Tibial artery (tissue), 4 donors: ENCODE measurements at regions not wholly inside any gene's neighbourhood (a gene's known extent, or its start where the extent isn't known, plus 50 kb on each side); places are given as distances from the start of the nearest gene placed in this dataset.
"Not testable (repeated sequence)": the region's sequence is repeated elsewhere in the genome, so short reads cannot be mapped to it uniquely, and the experiment has no call there.

Experiments used
- DNase-seq, 2 donors: peaks; one replicate each; pipeline ENCODE4 v3.0.0-alpha.2; 2019
- H3K27ac ChIP-seq, 2 donors: fragments of 200-600 bp; sonication (generic) in 1 of 2; 1 replicate in 1 of 2; 2 replicates in 1 of 2; pipeline ENCODE4 v1.5.1; 2018 to 2019; ENCODE audit warnings: mild to moderate bottlenecking in 1 of 2
- H3K27me3 ChIP-seq, 2 donors: fragments of 200-600 bp; sonication (generic) in 1 of 2; one replicate each; pipeline versions ENCODE4 v1.5.1 to v1.6.0; 2016 to 2019
- H3K36me3 ChIP-seq, 3 donors: fragments of 200-600 bp; sonication (generic) in 2 of 3; one replicate each; pipeline ENCODE4 v1.5.1; 2016 to 2019; ENCODE audit warnings: mild to moderate bottlenecking in 2 of 3
- H3K4me1 ChIP-seq, 4 donors: fragments of 200-600 bp; sonication (generic) in 2 of 4; 1 replicate in 3 of 4; 2 replicates in 1 of 4; pipeline ENCODE4 v1.5.1; 2016 to 2019
- H3K4me3 ChIP-seq, 2 donors: fragments of 200-600 bp; sonication (generic) in 1 of 2; 1 replicate in 1 of 2; 2 replicates in 1 of 2; pipeline ENCODE4 v1.5.1; 2018 to 2019; ENCODE audit warnings: mild to moderate bottlenecking in 2 of 2
- H3K9me3 ChIP-seq, 3 donors: fragments of 200-600 bp; sonication (generic) in 1 of 3; one replicate each; pipeline ENCODE4 v1.5.1; 2016 to 2019
- intact Hi-C: fragments of 100-400 bp; cut with DNase I; formaldehyde crosslinking; loops from one replicate; pipeline ENCODE4 v1.15.0; 2023; ENCODE audit warnings: low total_unique reads
- TF ChIP-seq, protein P1 (sequence below), 2 experiments: fragments of 200-600 bp in 1 of 2; fragments of 450-650 bp in 1 of 2; IDR thresholded peaks; one replicate each; pipeline ENCODE4 v1.5.1; 2017 to 2019; ENCODE audit warnings: antibody characterized with exemption in 2 of 2, mild to moderate bottlenecking in 1 of 2, moderate library complexity in 1 of 2

DNA sequence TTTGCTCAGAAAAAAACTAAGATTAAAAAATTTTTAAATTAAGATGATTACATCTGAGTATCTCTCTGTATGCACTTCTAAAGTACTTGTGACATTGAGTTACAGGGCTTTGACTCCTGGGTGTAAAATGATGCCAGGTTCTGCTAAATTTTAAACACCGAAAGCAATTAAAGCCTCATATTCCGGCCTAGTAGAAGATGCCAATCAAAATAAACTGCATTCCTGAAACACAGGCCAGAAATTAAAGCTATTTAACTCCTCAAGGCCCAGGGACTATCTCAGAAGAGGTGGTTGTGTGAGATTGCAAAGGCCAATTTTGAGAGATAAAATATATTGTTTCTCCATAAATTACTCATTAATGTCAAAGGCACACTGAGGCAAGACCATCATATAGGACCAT lies 388.3 kb downstream of the KIF20B start:
- H3K9me3 ChIP-seq: no peaks in the 10 kb centered on the region
- TF ChIP-seq, protein P1, sequence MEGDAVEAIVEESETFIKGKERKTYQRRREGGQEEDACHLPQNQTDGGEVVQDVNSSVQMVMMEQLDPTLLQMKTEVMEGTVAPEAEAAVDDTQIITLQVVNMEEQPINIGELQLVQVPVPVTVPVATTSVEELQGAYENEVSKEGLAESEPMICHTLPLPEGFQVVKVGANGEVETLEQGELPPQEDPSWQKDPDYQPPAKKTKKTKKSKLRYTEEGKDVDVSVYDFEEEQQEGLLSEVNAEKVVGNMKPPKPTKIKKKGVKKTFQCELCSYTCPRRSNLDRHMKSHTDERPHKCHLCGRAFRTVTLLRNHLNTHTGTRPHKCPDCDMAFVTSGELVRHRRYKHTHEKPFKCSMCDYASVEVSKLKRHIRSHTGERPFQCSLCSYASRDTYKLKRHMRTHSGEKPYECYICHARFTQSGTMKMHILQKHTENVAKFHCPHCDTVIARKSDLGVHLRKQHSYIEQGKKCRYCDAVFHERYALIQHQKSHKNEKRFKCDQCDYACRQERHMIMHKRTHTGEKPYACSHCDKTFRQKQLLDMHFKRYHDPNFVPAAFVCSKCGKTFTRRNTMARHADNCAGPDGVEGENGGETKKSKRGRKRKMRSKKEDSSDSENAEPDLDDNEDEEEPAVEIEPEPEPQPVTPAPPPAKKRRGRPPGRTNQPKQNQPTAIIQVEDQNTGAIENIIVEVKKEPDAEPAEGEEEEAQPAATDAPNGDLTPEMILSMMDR (IDR thresholded peaks at IDR 0.05): no peak
- intact Hi-C loops: no loop called here
- H3K4me1 ChIP-seq: peaks cover 0 to 13% (median 0%) of the 10 kb centered on the region in 4 donors
- H3K4me3 ChIP-seq: no peak overlapping the region
- no peak for DNase-seq
- H3K27ac ChIP-seq: no peak overlapping the region
- no peaks in the 10 kb centered on the region for H3K27me3 ChIP-seq
- no peaks in the 10 kb centered on the region for H3K36me3 ChIP-seq

DNA sequence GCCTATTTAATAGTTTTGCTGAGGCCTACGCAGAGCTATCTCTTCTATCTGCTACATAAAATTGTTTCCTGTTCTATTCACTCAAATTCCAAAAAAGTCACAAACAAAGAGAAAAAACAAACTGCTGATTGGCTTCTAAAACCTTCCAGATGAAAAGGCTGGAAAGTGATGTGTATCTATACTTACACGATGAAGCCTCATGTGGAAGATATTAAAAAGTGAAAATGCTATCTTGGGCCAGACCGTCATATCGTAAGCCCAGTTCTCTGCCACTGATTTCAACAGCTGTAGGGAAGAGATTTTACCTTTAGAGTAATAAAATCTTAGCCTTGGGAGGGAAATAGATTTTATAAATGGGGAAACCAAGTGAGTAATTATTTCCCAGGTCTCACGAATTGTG lies 394.8 kb downstream of the KIF20B start:
- Histone ChIP-seq H3K36me3 (no peaks in the 10 kb centered on the region), H3K9me3 (no peaks in the 10 kb centered on the region), H3K27ac (no peak overlapping the region), H3K27me3 (no peaks in the 10 kb centered on the region), H3K4me1 (peaks cover 0 to 1% (median 0%) of the 10 kb centered on the region in 4 donors), H3K4me3 (no peak overlapping the region)
- DNase-seq: no peak
- TF ChIP-seq, protein P1 (IDR thresholded peaks at IDR 0.05): no peak
- intact Hi-C loops: no loop called here

DNA sequence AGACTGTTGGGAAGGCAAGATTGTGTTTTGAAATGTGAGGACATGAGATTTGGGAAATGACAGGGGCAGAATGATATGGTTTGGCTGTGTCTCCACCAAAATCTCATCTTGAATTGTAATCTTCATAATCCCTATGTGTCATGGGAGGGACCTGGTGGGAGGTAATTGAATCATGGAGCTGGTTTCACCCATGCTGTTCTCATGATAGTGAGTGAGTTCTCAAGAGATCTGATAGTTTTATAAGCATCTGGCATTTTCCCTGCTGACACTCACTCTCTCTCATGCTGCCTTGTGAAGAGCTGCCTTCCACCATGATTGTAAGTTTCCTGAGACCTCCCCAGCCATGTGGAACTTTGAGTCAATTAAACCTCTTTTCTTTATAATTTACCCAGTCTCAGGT lies 406.2 kb downstream of the KIF20B start:
- H3K27ac ChIP-seq, H3K27me3 ChIP-seq, H3K36me3 ChIP-seq, intact Hi-C loops, H3K4me1 ChIP-seq, H3K9me3 ChIP-seq, H3K4me3 ChIP-seq, DNase-seq: not testable (repeated sequence)

DNA sequence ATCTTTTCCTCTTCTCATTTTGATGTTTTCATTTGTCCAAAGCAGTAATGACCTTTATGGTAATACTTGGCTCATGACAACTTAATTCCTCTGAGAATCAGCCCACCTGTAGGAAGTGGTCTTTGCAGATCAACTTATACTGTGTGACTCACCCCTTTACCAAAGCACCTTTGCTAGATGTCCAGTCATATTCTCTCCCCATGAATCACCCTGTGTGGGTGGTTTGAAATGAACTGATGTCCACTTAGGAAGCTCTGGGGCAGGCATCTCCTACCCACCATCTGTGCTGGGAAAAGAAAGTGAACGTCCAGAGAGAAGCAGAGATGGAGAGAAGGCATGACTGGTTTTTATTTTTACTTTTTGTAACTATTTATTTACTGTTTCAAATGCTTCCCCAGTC lies 410.3 kb downstream of the KIF20B start:
- H3K27ac ChIP-seq: no peak overlapping the region
- intact Hi-C loops: no loop called here
- no peak overlapping the region for H3K4me3 ChIP-seq
- DNase-seq: no peak
- TF ChIP-seq, protein P1 (IDR thresholded peaks at IDR 0.05): no peak
- no peaks in the 10 kb centered on the region for H3K36me3 ChIP-seq
- H3K9me3 ChIP-seq: no peaks in the 10 kb centered on the region
- H3K4me1 ChIP-seq: no peaks in the 10 kb centered on the region
- H3K27me3 ChIP-seq: no peaks in the 10 kb centered on the region

DNA sequence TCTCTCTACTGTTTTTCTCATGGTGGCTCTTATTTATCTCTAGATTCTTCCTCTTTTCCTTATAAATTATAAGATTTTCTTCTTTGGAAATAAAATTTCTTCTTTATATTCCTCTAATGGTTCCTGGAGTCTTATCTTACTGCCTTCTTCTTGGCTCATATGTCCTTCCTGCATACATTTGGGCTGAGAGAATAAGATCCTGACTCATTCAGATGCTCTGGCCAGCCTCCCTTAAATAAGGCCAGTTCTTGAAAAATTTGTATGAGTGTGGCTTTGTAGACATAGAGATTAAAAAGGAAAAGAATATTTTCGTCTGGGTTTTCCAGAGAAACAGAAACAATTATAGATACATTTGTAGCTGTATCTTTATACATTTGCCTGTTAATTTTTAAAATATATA lies 411.3 kb downstream of the KIF20B start:
- Histone ChIP-seq H3K9me3 (no peaks in the 10 kb centered on the region), H3K27ac (no peak overlapping the region), H3K36me3 (no peaks in the 10 kb centered on the region), H3K27me3 (no peaks in the 10 kb centered on the region), H3K4me3 (no peak overlapping the region), H3K4me1 (no peaks in the 10 kb centered on the region)
- intact Hi-C loops: no loop called here
- no peak for DNase-seq
- TF ChIP-seq, protein P1 (IDR thresholded peaks at IDR 0.05): no peak

DNA sequence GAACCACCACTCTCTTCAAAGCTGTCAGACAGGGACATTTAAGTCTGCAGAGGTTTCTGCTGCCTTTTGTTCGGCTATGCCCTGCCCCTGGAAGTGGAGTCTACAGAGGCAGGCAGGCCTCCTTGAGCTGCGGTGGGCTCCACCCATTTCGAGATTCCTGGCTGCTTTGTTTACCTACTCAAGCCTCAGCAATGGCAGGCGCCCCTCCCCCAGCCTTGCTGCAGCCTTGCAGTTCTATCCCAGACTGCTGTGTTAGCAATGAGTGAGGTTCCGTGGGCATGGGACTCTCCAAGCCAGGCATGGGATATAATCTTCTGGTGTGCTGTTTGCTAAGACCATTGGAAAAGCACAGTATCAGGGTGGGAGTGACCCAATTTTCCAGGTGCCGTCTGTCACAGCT lies 417.2 kb downstream of the KIF20B start:
- DNase-seq, H3K27ac ChIP-seq, H3K27me3 ChIP-seq, H3K36me3 ChIP-seq, H3K4me1 ChIP-seq, H3K9me3 ChIP-seq, intact Hi-C loops, H3K4me3 ChIP-seq: not testable (repeated sequence)

DNA sequence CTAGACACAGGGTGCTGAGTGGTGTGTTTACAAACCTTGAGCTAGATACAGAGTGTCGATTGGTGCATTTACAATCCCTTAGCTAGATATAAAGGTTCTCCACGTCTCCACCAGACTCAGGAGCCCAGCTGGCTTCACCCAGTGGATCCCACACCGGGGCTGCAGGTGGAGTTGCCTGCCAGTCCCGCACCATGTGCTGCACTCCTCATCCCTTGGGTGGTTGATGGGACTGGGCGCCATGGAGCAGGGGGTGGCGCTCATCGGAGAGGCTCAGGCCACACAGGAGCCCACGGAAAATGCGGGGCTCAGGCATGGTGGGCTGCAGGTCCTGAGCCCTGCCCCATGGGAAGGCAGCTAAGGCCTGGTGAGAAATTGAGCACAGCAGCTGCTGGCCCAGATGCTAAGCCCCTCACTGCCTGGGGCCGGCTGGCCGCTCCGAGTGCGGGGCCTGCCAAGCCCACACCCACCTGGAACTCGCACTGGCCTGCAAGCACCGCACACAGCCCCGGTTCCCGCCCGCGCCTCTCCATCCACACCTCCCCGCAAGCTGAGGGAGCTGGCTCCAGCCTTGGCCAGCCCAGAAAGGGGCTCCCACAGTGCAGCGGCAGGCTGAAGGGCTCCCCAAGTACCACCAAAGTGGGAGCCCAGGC lies 418.4 kb downstream of the KIF20B start:
- H3K4me1 ChIP-seq, H3K27me3 ChIP-seq, H3K27ac ChIP-seq, DNase-seq, H3K36me3 ChIP-seq, intact Hi-C loops, H3K4me3 ChIP-seq, H3K9me3 ChIP-seq: not testable (repeated sequence)
